Activated T-cell treated with anti-CD3 and anti-CD28 coated beads, Interleukin-2, amount 50 U/mL, for 24 hours (primary cell): ENCODE measurements at regions not wholly inside any gene's neighbourhood (a gene's known extent, or its start where the extent isn't known, plus 50 kb on each side); places are given as distances from the start of the nearest gene placed in this dataset.
"Not testable (repeated sequence)": the region's sequence is repeated elsewhere in the genome, so short reads cannot be mapped to it uniquely, and the experiment has no call there.

Experiments used
- DNase-seq: peaks from one replicate; pipeline ENCODE4 v3.0.0-alpha.2; 2020
- H3K27ac Mint-ChIP-seq: 2 replicates; pipeline ENCODE4 v1.8.0; 2020; ENCODE audit warnings: mild to moderate bottlenecking, mixed read lengths
- H3K27me3 Mint-ChIP-seq: 2 replicates; pipeline ENCODE4 v1.8.0; 2020; ENCODE audit warnings: mixed read lengths
- H3K36me3 Mint-ChIP-seq: 2 replicates; pipeline ENCODE4 v1.8.0; 2020; ENCODE audit warnings: low read depth, mixed read lengths
- H3K4me1 Mint-ChIP-seq: 2 replicates; pipeline ENCODE4 v1.8.0; 2020; ENCODE audit warnings: low read depth, mixed read lengths
- H3K4me3 Mint-ChIP-seq: 2 replicates; pipeline ENCODE4 v1.8.0; 2020; ENCODE audit warnings: mild to moderate bottlenecking, moderate library complexity, mixed read lengths
- H3K9me3 Mint-ChIP-seq: 2 replicates; pipeline ENCODE4 v1.8.0; 2020; ENCODE audit warnings: mixed read lengths

DNA sequence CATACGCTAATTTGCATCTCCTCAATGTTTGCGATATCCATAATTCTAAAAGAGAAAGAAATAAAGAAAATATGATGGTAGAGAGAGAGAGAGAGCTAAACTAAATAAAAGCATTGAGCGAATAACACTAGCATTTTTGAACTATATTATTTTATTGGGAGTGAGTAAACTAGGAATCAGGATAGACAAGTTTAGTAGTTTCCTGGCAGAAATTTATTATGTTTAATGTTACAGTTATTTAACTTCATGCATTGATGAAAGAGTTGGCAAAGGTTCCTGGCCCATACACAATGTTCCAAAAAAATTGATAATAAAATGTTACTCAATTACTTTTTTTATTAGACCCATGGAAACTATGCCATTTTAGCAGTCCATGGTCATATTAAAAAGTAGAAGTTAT, 1708.2 kb upstream of the CDH6 start:
- H3K36me3 Mint-ChIP-seq, result no peaks in the 10 kb centered on the region
- H3K27ac Mint-ChIP-seq, result no peak overlapping the region
- H3K4me1 Mint-ChIP-seq, result no peaks in the 10 kb centered on the region
- DNase-seq, result no peak
- H3K27me3 Mint-ChIP-seq, result no peaks in the 10 kb centered on the region
- H3K4me3 Mint-ChIP-seq, result no peak overlapping the region
- H3K9me3 Mint-ChIP-seq, result peaks cover 6% of the 10 kb centered on the region

DNA sequence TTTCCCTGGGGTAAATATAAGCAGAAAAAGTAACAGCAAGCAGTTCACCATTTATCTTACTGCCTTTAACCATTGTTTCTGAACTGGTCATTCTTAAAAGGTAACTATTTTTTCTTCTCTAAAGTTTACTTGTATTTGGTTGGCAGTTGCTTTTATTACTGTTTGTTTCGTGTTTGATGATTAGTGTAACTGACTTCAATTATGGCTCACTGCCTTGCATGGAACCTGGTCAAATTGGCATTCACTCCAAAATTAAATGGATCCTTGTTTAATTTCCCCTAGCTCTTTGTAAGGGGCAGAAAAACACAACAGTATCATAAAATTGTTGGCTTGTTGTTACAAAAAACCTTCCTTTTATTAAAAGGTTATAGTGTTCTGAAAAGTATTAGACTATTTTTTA, 1723.9 kb upstream of the CDH6 start:
- Mint-ChIP-seq H3K4me1 (no peaks in the 10 kb centered on the region), H3K4me3 (no peak overlapping the region), H3K9me3 (peaks cover 16% of the 10 kb centered on the region), H3K27ac (no peak overlapping the region), H3K27me3 (no peaks in the 10 kb centered on the region), H3K36me3 (no peaks in the 10 kb centered on the region)
- DNase-seq, result no peak

DNA sequence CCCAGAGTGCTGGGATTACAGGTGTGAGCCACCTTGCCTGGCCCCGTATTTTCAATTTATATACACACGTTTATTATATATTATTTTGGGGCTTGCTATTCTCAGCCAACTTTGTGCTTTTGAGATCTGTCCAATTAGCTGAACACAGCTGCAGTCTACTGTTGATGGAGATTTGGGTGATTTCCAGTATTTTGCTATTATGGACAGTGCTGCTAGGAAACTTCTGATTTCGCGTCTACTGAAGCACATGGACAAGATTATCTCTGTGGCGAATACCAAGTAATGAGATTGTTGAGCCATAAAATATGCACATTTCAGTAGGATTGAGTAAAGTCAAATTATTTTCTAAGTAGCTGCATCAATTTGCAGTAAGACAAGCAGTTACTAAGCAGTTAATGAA, 1731.2 kb upstream of the CDH6 start:
- Mint-ChIP-seq H3K4me1 (no peaks in the 10 kb centered on the region), H3K27ac (no peak overlapping the region), H3K9me3 (peaks cover 14% of the 10 kb centered on the region), H3K27me3 (no peaks in the 10 kb centered on the region), H3K4me3 (no peak overlapping the region), H3K36me3 (no peaks in the 10 kb centered on the region)
- DNase-seq, result no peak

DNA sequence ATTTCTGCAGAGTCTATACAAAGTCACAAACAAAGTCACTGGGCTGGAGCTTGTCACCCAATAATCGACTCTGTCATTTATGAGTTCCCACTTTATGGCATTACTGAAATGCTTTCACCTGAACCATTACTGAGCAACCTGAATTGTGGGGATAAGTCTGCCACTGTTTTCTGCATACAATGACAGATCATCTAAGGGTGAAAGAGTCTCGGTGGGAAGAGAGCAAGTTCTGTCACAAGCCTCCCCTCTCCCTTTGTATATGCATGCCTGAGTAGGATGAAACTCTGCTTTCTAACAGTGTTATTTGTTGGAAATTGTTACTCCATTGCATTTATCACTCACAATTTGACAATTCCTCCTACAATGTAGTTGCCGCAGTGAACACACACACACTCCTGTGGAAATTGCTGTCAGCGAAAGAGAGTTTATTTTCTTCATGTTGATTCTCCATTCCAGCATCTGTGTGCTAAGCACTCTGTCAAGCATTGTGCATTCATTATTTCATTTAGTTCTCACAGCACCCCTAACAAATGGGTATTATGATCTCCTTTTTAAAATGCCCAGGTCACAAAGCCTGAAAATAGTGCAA, 1732.4 kb upstream of the CDH6 start:
- Mint-ChIP-seq H3K27me3 (no peaks in the 10 kb centered on the region), H3K9me3 (peaks cover 6% of the 10 kb centered on the region), H3K4me3 (no peak overlapping the region), H3K4me1 (no peaks in the 10 kb centered on the region), H3K36me3 (no peaks in the 10 kb centered on the region), H3K27ac (no peak overlapping the region)
- no peak for DNase-seq

DNA sequence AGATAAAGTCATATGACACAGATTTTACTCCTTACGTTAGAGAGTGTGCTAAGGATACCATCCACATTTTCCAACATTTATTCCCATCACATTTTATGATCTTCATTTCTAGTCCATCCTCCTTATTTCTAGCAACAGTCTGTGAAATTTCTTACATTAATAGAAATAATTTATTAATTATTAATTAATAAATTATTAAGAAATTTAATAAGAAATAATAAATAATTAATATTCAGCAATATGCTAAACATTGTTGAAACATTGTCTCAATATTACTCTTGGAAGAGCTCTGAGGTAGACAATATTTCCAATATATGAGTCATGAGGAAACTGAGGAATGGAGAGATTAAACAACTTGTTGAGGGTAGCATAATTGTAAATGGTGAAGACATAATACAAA, 1742.5 kb upstream of the CDH6 start:
- not testable (repeated sequence) for H3K27me3 Mint-ChIP-seq, DNase-seq, H3K27ac Mint-ChIP-seq, H3K4me3 Mint-ChIP-seq, H3K4me1 Mint-ChIP-seq, H3K36me3 Mint-ChIP-seq
- H3K9me3 Mint-ChIP-seq, result peaks cover 17% of the 10 kb centered on the region

DNA sequence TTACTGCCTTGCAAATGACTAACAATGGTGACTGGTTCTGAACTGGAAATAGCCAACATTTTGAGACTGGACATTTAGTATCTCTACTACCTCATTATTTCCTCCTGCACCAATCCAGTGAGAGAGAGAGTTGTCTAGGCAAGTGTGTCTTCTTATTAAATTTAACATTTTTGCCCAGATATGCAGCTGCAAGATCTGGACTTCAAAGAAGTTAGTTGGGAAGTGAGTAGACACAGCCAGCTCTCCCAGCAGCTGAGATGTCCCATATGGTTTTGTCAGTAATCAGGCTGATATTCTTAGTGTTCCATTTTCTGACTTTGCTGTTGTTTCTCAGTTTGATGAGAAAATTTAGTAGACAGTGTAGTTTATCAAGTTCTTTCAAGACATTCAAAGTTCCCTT, 1778.8 kb upstream of the CDH6 start:
- no peak for DNase-seq
- Mint-ChIP-seq H3K27ac (no peak overlapping the region), H3K27me3 (no peaks in the 10 kb centered on the region), H3K4me3 (no peak overlapping the region), H3K4me1 (no peaks in the 10 kb centered on the region), H3K9me3 (peaks cover 15% of the 10 kb centered on the region), H3K36me3 (no peaks in the 10 kb centered on the region)

DNA sequence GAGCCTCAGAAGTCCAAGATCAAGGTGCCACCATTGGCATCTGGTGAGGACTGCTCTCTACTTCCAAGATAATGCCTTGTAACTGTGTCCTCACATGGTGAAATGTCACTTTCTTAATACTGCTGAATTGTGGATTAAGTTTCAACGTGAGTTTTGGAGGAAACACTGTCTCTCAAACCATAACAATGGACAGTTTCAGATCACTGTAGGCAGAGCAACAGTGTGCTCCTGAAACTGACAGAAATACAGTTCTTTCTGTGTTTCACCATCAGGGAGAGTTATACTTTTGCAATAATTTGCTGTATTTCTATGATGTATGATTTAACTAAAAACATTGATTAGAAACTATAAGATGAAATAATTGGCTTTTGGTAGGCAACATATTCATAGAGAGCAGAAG, 1780.5 kb upstream of the CDH6 start:
- H3K9me3 Mint-ChIP-seq, result peaks cover 18% of the 10 kb centered on the region
- no peaks in the 10 kb centered on the region for H3K36me3 Mint-ChIP-seq
- H3K4me1 Mint-ChIP-seq, result no peaks in the 10 kb centered on the region

DNA sequence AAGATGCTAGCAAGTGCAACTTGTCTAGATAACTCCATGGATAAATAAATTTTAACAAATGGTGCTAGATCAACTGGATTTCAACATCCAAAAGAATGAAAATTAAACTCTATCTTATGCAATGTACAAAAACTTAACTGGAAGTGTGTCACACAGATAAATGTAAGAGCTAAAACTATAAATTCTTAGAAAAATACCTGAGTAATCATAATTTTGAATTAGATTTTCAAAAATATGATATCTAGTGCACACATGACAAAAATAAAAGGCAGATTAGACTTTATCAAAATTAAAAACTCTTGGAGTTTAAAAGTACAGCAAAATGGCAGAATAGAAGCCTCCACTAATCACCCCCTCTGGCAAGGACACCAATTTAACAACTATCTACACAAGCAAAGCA, 1791.2 kb upstream of the CDH6 start:
- Mint-ChIP-seq H3K36me3 (no peaks in the 10 kb centered on the region), H3K4me1 (no peaks in the 10 kb centered on the region), H3K27ac (no peak overlapping the region), H3K27me3 (no peaks in the 10 kb centered on the region), H3K9me3 (peaks cover 38% of the 10 kb centered on the region), H3K4me3 (no peak overlapping the region)
- no peak for DNase-seq

More for the DNA sequence above, 1780.5 kb upstream of the CDH6 start:
- H3K27ac Mint-ChIP-seq, result no peak overlapping the region
- no peak overlapping the region for H3K4me3 Mint-ChIP-seq
- no peaks in the 10 kb centered on the region for H3K27me3 Mint-ChIP-seq
- DNase-seq, result no peak

DNA sequence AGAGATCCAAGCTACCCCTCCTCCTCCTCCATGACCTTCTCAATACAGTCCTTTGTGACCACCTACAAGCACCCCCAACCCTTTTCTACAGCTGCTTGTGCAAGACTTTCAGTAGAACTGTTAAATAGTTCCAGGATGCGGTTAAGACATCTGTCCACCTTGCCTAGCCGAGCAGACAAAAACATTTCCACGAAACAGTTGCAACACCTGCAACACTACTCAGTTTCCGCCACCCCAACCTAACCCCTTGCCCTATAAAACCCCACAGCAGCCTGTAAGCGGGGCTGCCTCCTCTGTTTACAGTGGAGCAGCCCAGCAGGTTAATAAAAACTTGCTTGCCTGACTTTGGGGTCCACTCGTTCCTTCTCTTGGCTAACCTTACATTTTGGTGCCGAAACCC, 1803.5 kb upstream of the CDH6 start:
- H3K36me3 Mint-ChIP-seq, result no peaks in the 10 kb centered on the region
- H3K27ac Mint-ChIP-seq, result no peak overlapping the region
- DNase-seq, result no peak
- H3K9me3 Mint-ChIP-seq, result peaks cover 14% of the 10 kb centered on the region
- H3K4me3 Mint-ChIP-seq, result no peak overlapping the region
- H3K4me1 Mint-ChIP-seq, result no peaks in the 10 kb centered on the region
- H3K27me3 Mint-ChIP-seq, result no peaks in the 10 kb centered on the region

DNA sequence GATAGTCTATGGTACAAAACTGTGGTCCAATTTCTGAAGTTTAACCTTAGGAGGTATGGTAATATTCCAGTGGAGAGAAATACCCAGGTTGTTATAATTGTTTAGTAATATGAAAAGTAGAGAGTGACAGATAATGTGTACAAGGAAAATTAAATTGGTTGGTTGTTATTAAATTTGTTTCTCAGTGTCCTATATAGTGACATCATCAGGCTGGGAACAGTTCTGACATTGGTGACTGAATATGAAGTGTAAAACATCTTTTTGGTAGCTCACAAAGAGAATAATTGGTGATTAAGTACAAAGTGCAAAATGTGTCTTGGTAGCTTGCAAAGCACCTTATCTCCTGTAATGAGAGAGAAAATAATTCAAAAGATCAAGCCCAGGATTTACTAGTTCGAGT, 1806.1 kb upstream of the CDH6 start:
- H3K4me3 Mint-ChIP-seq, result no peak overlapping the region
- H3K4me1 Mint-ChIP-seq, result no peaks in the 10 kb centered on the region
- no peaks in the 10 kb centered on the region for H3K27me3 Mint-ChIP-seq
- no peak for DNase-seq
- no peaks in the 10 kb centered on the region for H3K36me3 Mint-ChIP-seq
- H3K27ac Mint-ChIP-seq, result no peak overlapping the region
- H3K9me3 Mint-ChIP-seq, result peaks cover 20% of the 10 kb centered on the region

DNA sequence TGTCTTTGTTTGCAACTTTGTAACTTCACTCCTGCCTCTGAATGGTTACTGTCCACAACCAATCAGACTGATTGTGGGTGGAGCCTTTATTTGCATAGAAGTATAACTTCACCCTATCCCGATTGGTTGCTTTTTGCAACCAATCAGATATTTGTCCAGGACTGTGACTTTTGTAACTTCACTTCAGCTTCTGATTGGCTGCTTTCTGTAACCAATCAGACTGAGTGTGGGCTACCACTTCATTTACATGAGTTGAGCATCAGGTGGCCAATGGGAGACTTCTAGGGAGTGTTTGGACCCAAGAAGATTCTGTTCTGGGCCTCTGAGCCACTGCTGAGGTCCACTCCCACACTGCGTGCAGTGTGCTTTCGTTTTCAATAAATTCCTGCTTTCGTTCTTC, 1810.7 kb upstream of the CDH6 start:
- DNase-seq, result no peak
- Mint-ChIP-seq H3K4me1 (no peaks in the 10 kb centered on the region), H3K27me3 (no peaks in the 10 kb centered on the region), H3K27ac (no peak overlapping the region), H3K36me3 (no peaks in the 10 kb centered on the region), H3K9me3 (peaks cover 29% of the 10 kb centered on the region), H3K4me3 (no peak overlapping the region)

DNA sequence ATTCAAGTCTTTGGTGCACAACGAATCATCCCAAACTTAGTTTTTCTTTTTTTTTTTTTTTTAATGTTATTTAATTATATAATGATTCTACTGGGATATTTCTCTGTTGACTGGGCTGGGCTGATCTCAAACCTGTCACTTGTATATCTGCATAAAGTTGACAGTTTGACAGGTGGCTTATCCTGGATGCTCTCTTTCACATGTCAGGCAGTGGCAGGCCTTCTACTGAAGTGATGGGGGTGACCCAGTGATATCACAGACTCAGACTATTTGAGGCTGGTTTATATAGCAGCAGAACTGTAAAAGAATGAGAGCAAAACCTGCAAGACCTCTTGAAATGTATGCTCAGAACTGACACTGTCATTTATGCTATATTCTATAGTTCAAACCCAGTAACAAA, 1813.5 kb upstream of the CDH6 start:
- no peaks in the 10 kb centered on the region for H3K4me1 Mint-ChIP-seq
- peaks cover 27% of the 10 kb centered on the region for H3K9me3 Mint-ChIP-seq
- no peaks in the 10 kb centered on the region for H3K36me3 Mint-ChIP-seq
- DNase-seq, result no peak
- no peak overlapping the region for H3K27ac Mint-ChIP-seq
- H3K4me3 Mint-ChIP-seq, result no peak overlapping the region
- H3K27me3 Mint-ChIP-seq, result no peaks in the 10 kb centered on the region

DNA sequence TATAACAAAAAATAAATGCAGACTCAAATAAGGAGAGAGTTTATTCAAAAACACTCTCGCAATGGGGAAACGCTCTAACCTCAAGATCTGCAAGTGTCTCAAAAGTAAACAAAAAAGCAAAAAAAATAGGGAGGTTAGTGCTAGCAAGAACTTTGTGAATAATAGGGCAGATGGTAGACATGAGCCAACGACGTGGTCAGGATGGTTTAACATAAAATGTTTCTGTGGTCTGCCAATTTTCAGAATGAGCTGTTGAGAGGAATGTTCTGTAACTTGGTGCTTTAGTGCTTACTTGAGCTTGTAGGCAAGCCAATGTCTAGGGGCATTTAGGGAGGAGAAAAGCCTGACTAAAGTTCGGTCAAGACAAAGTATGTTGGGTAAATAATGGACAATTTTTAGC, 1813.9 kb upstream of the CDH6 start:
- H3K27ac Mint-ChIP-seq, result no peak overlapping the region
- no peak overlapping the region for H3K4me3 Mint-ChIP-seq
- no peaks in the 10 kb centered on the region for H3K27me3 Mint-ChIP-seq
- H3K36me3 Mint-ChIP-seq, result no peaks in the 10 kb centered on the region
- no peak for DNase-seq
- H3K9me3 Mint-ChIP-seq, result peaks cover 27% of the 10 kb centered on the region
- no peaks in the 10 kb centered on the region for H3K4me1 Mint-ChIP-seq

DNA sequence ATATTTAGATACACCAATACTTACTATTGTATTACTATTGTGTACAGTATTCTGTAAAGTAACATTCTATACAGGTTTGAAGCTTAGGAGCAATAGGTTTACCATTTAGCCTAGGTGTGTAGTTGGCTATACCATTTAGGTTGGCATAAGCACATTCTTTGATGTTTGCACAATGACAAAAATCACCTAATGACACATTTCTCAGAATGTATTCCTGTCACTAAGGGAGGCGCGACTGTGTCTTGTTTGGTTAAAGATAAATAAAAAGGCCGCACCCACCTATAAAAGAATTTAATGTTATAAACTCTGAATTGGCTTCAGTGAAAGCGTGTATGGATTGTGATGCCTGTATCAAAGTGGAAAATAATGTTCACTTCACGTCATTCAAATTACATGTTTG, 1815.4 kb upstream of the CDH6 start:
- no peak overlapping the region for H3K27ac Mint-ChIP-seq
- H3K36me3 Mint-ChIP-seq, result no peaks in the 10 kb centered on the region
- no peak overlapping the region for H3K4me3 Mint-ChIP-seq
- no peaks in the 10 kb centered on the region for H3K4me1 Mint-ChIP-seq
- peaks cover 27% of the 10 kb centered on the region for H3K9me3 Mint-ChIP-seq
- no peak for DNase-seq
- H3K27me3 Mint-ChIP-seq, result no peaks in the 10 kb centered on the region

DNA sequence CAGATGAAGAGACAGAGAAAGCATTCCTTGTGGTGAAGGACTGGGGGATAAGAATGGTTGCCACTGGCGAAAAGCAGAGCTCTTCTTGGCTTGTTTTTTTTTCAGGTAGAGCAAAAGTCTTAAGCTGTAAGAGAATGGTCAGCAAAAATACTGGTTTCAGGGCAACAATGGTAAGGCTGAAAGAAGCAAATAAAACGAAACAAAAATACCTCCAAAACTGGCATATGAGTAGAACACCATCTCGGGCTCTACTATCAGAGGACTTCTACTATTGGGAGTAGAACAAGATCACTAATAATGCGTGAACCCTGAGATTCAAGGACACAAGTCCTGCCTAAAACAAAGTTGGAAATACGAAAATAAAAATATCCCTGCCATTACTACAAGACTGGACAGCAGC, 1823.2 kb upstream of the CDH6 start:
- H3K9me3 Mint-ChIP-seq, result peaks cover 20% of the 10 kb centered on the region
- DNase-seq, result no peak
- no peaks in the 10 kb centered on the region for H3K36me3 Mint-ChIP-seq
- H3K4me1 Mint-ChIP-seq, result no peaks in the 10 kb centered on the region
- no peaks in the 10 kb centered on the region for H3K27me3 Mint-ChIP-seq
- no peak overlapping the region for H3K4me3 Mint-ChIP-seq
- no peak overlapping the region for H3K27ac Mint-ChIP-seq

DNA sequence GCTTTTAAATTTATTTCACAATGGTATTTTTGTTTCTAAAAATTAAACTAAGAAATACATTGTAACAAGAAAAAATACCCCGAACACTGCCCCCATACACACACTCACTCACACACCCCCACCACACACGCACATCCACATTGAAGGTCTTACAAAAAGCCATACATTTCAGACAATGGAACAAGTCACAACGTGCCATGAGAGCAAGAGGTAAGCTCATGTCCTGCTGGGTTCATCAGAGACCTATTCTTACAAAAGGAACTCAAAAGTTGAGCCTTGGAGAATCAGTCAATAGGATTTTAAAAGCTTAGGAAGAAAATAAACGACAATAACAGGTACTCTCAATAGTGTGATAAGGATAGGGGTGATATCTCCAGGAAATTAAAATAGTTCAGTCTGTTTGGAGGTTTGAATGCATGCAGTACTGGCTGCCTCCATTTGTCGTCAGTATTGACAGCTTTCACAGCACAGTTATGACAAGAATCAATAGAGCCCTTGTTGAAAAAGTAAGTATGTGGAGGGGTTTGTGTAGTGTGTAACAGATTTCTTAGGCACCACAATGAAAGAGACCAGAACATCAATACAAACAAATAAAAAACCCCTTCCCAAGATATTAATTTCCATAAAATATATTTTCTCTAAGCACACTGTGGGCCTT, 1826.2 kb upstream of the CDH6 start:
- Mint-ChIP-seq H3K4me3 (no peak overlapping the region), H3K4me1 (no peaks in the 10 kb centered on the region), H3K9me3 (peaks cover 21% of the 10 kb centered on the region), H3K27ac (no peak overlapping the region), H3K36me3 (no peaks in the 10 kb centered on the region), H3K27me3 (no peaks in the 10 kb centered on the region)
- no peak for DNase-seq
